Ishikawa (cell line): ENCODE measurements at regions not wholly inside any gene's neighbourhood (a gene's known extent, or its start where the extent isn't known, plus 50 kb on each side); places are given as distances from the start of the nearest gene placed in this dataset.

Experiments
- CEBPB ChIP-seq: IDR thresholded peaks from 2 replicates; pipeline ENCODE4 v1.6.1; 2012
- NFIC ChIP-seq: IDR thresholded peaks from 2 replicates; pipeline ENCODE4 v1.6.1; 2012
- TAF1 ChIP-seq: IDR thresholded peaks from 2 replicates; pipeline ENCODE4 v1.6.1; 2012; ENCODE audit warnings: low read depth, mild to moderate bottlenecking
- TEAD4 ChIP-seq: IDR thresholded peaks from 2 replicates; pipeline ENCODE4 v1.6.1; 2012
- ZBTB7A ChIP-seq: IDR thresholded peaks from 2 replicates; pipeline ENCODE4 v1.6.1; 2012; ENCODE audit warnings: low read depth

- TF ChIP-seq ZBTB7A: no peak
- no peak for TF ChIP-seq CEBPB
- TF ChIP-seq TAF1: no peak
- TF ChIP-seq TEAD4: no peak
- no peak for TF ChIP-seq NFIC
Observed at GRCh38 chr6:14681699-14682487, 564.0 kb upstream of the JARID2 start.
